ENCODE measurements at regions not wholly inside any gene's neighbourhood (a gene's known extent, or its start where the extent isn't known, plus 50 kb on each side); places are given as distances from the start of the nearest gene placed in this dataset.

- TF ChIP-seq CTCF (IDR thresholded peaks at IDR 0.05) (no peak), POLR2A (IDR thresholded peaks at IDR 0.05) (no peak)
These were observed 907.1 kb upstream of the MBL2 start for GRCh38 chr10:53679666-53680065.
